PC-9 (cell line): ENCODE measurements at regions not wholly inside any gene's neighbourhood (a gene's known extent, or its start where the extent isn't known, plus 50 kb on each side); places are given as distances from the start of the nearest gene placed in this dataset.

ENCODE experiments used
- BruUV-seq: library from RNA; stranded (reverse); fragments of 400-500 nt; replicated peaks from 2 replicates; lab custom pipeline; 2021; lab: Mats Ljungman, UMichigan
- CTCF ChIA-PET: fragments of 300-600 bp; sonication (Branson Sonifier 250); formaldehyde crosslinking; loops from one replicate; lab custom pipeline; 2022; ENCODE audit warnings: antibody characterized with exemption; lab: Charles Lee
- POLR2A ChIA-PET: fragments of 300-600 bp; sonication (Branson Sonifier 250); formaldehyde crosslinking; loops from one replicate; lab custom pipeline; 2022; ENCODE audit warnings: antibody characterized with exemption; ENCODE audit not compliant: unreplicated experiment; lab: Charles Lee
- DNase-seq, 2 experiments: peaks; one replicate each; pipeline versions ENCODE4 v3.0.0 to v3.0.0-alpha.2; 2015 to 2022; ENCODE audit warnings: mixed read lengths in 1 of 2
- H2AFZ ChIP-seq: fragments of 200-600 bp; sonication (generic); 2 replicates; pipeline ENCODE4 v1.8.1; 2017; ENCODE audit warnings: antibody characterized with exemption
- H3F3A ChIP-seq: fragments of 200-600 bp; sonication (generic); 2 replicates; pipeline ENCODE4 v1.8.1; 2017; ENCODE audit warnings: antibody characterized with exemption, mild to moderate bottlenecking, low read depth; ENCODE audit not compliant: insufficient read depth
- H3K27ac ChIP-seq: fragments of 200-600 bp; sonication (generic); 2 replicates; pipeline ENCODE4 v1.6.1; 2016; ENCODE audit warnings: mixed run types
- H3K27me3 ChIP-seq: fragments of 200-600 bp; sonication (generic); 2 replicates; pipeline ENCODE4 v1.6.1; 2016; ENCODE audit warnings: low read depth, mixed run types; ENCODE audit not compliant: insufficient read depth
- H3K36me3 ChIP-seq: fragments of 200-600 bp; sonication (generic); 2 replicates; pipeline ENCODE4 v1.6.1; 2016; ENCODE audit warnings: low read depth, mixed run types
- H3K4me1 ChIP-seq: fragments of 200-600 bp; sonication (generic); replicated peaks from 2 replicates; pipeline ENCODE4 v1.6.1; 2016; ENCODE audit warnings: mixed run types; ENCODE audit not compliant: insufficient read depth
- H3K4me2 ChIP-seq: fragments of 200-600 bp; sonication (generic); 2 replicates; pipeline ENCODE4 v1.6.1; 2017; ENCODE audit warnings: mixed run types
- H3K4me3 ChIP-seq: fragments of 200-600 bp; sonication (generic); 2 replicates; pipeline ENCODE4 v1.6.1; 2016; ENCODE audit warnings: mixed run types
- H3K79me2 ChIP-seq: fragments of 200-600 bp; sonication (generic); 2 replicates; pipeline ENCODE4 v1.6.1; 2017; ENCODE audit warnings: low read depth, mixed run types
- H3K9me2 ChIP-seq: fragments of 200-600 bp; sonication (generic); 2 replicates; pipeline ENCODE4 v1.8.1; 2017; ENCODE audit warnings: mild to moderate bottlenecking; ENCODE audit not compliant: insufficient read depth
- H3K9me3 ChIP-seq: fragments of 200-600 bp; sonication (generic); 2 replicates; pipeline ENCODE4 v1.8.1; 2016; ENCODE audit warnings: low read depth; ENCODE audit not compliant: insufficient read depth
- H4K20me1 ChIP-seq: fragments of 200-600 bp; sonication (generic); 2 replicates; pipeline ENCODE4 v1.8.1; 2017; ENCODE audit not compliant: insufficient read depth
- EZH2 ChIP-seq: fragments of 200-600 bp; sonication (generic); IDR thresholded peaks from 2 replicates; pipeline ENCODE4 v1.8.0; 2017; ENCODE audit warnings: antibody characterized with exemption, low read depth
- intact Hi-C: fragments of 100-400 bp; cut with micrococcal nuclease; formaldehyde crosslinking; loops from one replicate; pipeline ENCODE4 v1.10.0; 2022; ENCODE audit not compliant: unreplicated experiment
- TF ChIP-seq, protein P1 (sequence below): fragments of 200-600 bp; sonication (generic); conservative IDR thresholded peaks from 2 replicates; pipeline ENCODE4 v1.6.1; 2017; ENCODE audit warnings: mixed run types, antibody characterized with exemption, mild to moderate bottlenecking, moderate library complexity

DNA sequence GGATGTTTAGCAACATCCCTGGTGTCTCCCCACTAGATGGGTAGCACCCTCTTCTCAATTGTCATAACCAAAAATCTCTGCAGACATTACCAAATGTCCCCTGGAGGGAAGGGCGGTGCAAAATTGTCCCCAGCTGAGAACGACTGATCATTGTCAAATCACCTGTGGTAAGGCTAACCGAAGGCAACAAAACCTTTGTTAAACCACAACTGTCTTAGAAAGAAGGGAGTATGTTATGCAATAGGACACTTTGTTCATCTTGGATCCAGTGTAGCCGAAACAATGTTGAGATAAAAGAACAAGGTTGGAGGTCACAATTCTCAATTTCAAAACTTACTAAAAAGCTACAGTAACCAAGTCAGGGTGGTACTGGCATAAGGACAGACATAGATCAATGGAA, 50.3 kb upstream of the ST3GAL5 start:
- no peak for DNase-seq
- TF ChIP-seq EZH2 = no peak
- TF ChIP-seq, protein P1, sequence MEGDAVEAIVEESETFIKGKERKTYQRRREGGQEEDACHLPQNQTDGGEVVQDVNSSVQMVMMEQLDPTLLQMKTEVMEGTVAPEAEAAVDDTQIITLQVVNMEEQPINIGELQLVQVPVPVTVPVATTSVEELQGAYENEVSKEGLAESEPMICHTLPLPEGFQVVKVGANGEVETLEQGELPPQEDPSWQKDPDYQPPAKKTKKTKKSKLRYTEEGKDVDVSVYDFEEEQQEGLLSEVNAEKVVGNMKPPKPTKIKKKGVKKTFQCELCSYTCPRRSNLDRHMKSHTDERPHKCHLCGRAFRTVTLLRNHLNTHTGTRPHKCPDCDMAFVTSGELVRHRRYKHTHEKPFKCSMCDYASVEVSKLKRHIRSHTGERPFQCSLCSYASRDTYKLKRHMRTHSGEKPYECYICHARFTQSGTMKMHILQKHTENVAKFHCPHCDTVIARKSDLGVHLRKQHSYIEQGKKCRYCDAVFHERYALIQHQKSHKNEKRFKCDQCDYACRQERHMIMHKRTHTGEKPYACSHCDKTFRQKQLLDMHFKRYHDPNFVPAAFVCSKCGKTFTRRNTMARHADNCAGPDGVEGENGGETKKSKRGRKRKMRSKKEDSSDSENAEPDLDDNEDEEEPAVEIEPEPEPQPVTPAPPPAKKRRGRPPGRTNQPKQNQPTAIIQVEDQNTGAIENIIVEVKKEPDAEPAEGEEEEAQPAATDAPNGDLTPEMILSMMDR = no peak
- H3K79me2 ChIP-seq = no peaks in the 10 kb centered on the region
- intact Hi-C loops = no loop called here
- H3K4me3 ChIP-seq = no peak overlapping the region
- CTCF ChIA-PET = no interaction called here
- H3K27me3 ChIP-seq = no peaks in the 10 kb centered on the region
- POLR2A ChIA-PET = no interaction called here
- H3K9me2 ChIP-seq = no peaks in the 10 kb centered on the region
- no peaks in the 10 kb centered on the region for H4K20me1 ChIP-seq
- no peak overlapping the region for H2AFZ ChIP-seq
- no peaks in the 10 kb centered on the region for H3K36me3 ChIP-seq
- H3K27ac ChIP-seq = no peak overlapping the region
- peaks cover 47% of the 10 kb centered on the region for H3K4me1 ChIP-seq
- BruUV-seq = no TSS peak
- H3K9me3 ChIP-seq = peaks cover 24% of the 10 kb centered on the region; the same call in 1 of the 2 replicates
- H3F3A ChIP-seq = peaks cover 37% of the 10 kb centered on the region
- H3K4me2 ChIP-seq = no peak overlapping the region
